ENCODE measurements at regions not wholly inside any gene's neighbourhood (a gene's known extent, or its start where the extent isn't known, plus 50 kb on each side); places are given as distances from the start of the nearest gene placed in this dataset.

- Histone ChIP-seq H3K4me3 (ENCODE audit: low read depth, low read length) (no peak overlapping the region), H3K4me1 (peaks cover 6% of the 10 kb centered on the region; the same call in 1 of the 2 replicates), H3K9me3 (no peaks in the 10 kb centered on the region), H3K27me3 (replicated peaks; ENCODE audit: control insufficient read depth, insufficient read depth, low read length) (no peaks in the 10 kb centered on the region), H3K36me3 (ENCODE audit: control insufficient read depth, insufficient read depth, low read length) (no peaks in the 10 kb centered on the region)
- Mint-ChIP-seq H3K27me3 (ENCODE audit: insufficient read depth, unreplicated experiment) (no peaks in the 10 kb centered on the region), H3K4me1 (ENCODE audit: low read depth, unreplicated experiment) (peaks cover 17% of the 10 kb centered on the region), H3K9me3 (ENCODE audit: unreplicated experiment) (peaks cover 18% of the 10 kb centered on the region), H3K4me3 (ENCODE audit: unreplicated experiment) (no peak overlapping the region), H3K27ac (ENCODE audit: unreplicated experiment) (no peak overlapping the region), H3K36me3 (ENCODE audit: insufficient read depth, unreplicated experiment) (no peaks in the 10 kb centered on the region)
- DNase-seq: no peak
- ChIA-PET POLR2A (interaction anchor here (0.8 kb wide), 2 partner anchors 10 to 17 kb away, joined by 3 read pairs; no protein-coding TSS in a partner anchor), CTCF (interaction anchor here (1.2 to 2.4 kb wide), 2 partner anchors 9 to 60 kb away, joined by 4 to 14 read pairs; no protein-coding TSS in a partner anchor)
- BruUV-seq (replicated peaks): no TSS peak
- intact Hi-C loops (cut with micrococcal nuclease; ENCODE audit: unreplicated experiment): no loop called here
- no peak for TF ChIP-seq CTCF (IDR thresholded peaks at IDR 0.05; ENCODE audit: insufficient read depth in 1 of 2, low read depth in 1 of 2, low read length in 1 of 2, severe bottlenecking in 1 of 2, unreplicated experiment in 1 of 2)
Measured at GRCh38 chr3:187799942-187800641, 54.8 kb upstream of the BCL6 start.

- ChIA-PET POLR2A (no interaction called here), CTCF (interaction anchor here (2.4 kb wide), 1 partner anchor 7 kb away, joined by 14 read pairs; no protein-coding TSS in a partner anchor)
- no peak for DNase-seq
- Histone ChIP-seq H3K27me3 (replicated peaks; ENCODE audit: control insufficient read depth, insufficient read depth, low read length) (no peaks in the 10 kb centered on the region), H3K4me3 (ENCODE audit: low read depth, low read length) (no peak overlapping the region), H3K36me3 (ENCODE audit: control insufficient read depth, insufficient read depth, low read length) (no peaks in the 10 kb centered on the region), H3K4me1 (peaks cover 6% of the 10 kb centered on the region; the same call in 1 of the 2 replicates), H3K9me3 (no peaks in the 10 kb centered on the region)
- no TSS peak for BruUV-seq (replicated peaks)
- peaks cover 26% of the 10 kb centered on the region for H3K9me3 Mint-ChIP-seq (ENCODE audit: unreplicated experiment)
- TF ChIP-seq CTCF (IDR thresholded peaks at IDR 0.05; ENCODE audit: insufficient read depth in 1 of 2, low read depth in 1 of 2, low read length in 1 of 2, severe bottlenecking in 1 of 2, unreplicated experiment in 1 of 2): no peak
- no peaks in the 10 kb centered on the region for H3K27me3 Mint-ChIP-seq (ENCODE audit: insufficient read depth, unreplicated experiment)
- no peaks in the 10 kb centered on the region for H3K36me3 Mint-ChIP-seq (ENCODE audit: insufficient read depth, unreplicated experiment)
- peaks cover 17% of the 10 kb centered on the region for H3K4me1 Mint-ChIP-seq (ENCODE audit: low read depth, unreplicated experiment)
- no peak overlapping the region for H3K4me3 Mint-ChIP-seq (ENCODE audit: unreplicated experiment)
- intact Hi-C loops (cut with micrococcal nuclease; ENCODE audit: unreplicated experiment): no loop called here
- H3K27ac Mint-ChIP-seq (ENCODE audit: unreplicated experiment): no peak overlapping the region
Measured at GRCh38 chr3:187801152-187801551, 55.9 kb upstream of the BCL6 start.

- Histone ChIP-seq H3K27me3 (replicated peaks; ENCODE audit: control insufficient read depth, insufficient read depth, low read length) (no peaks in the 10 kb centered on the region), H3K9me3 (no peaks in the 10 kb centered on the region), H3K4me3 (ENCODE audit: low read depth, low read length) (no peak overlapping the region), H3K36me3 (ENCODE audit: control insufficient read depth, insufficient read depth, low read length) (no peaks in the 10 kb centered on the region), H3K4me1 (peaks cover 11% of the 10 kb centered on the region; the same call in 1 of the 2 replicates)
- Mint-ChIP-seq H3K36me3 (ENCODE audit: insufficient read depth, unreplicated experiment) (no peaks in the 10 kb centered on the region), H3K27ac (ENCODE audit: unreplicated experiment) (peak overlapping the region; percentile 7), H3K27me3 (ENCODE audit: insufficient read depth, unreplicated experiment) (no peaks in the 10 kb centered on the region), H3K9me3 (ENCODE audit: unreplicated experiment) (peaks cover 26% of the 10 kb centered on the region), H3K4me3 (ENCODE audit: unreplicated experiment) (no peak overlapping the region), H3K4me1 (ENCODE audit: low read depth, unreplicated experiment) (peaks cover 25% of the 10 kb centered on the region)
- no peak for DNase-seq
- intact Hi-C loops (cut with micrococcal nuclease; ENCODE audit: unreplicated experiment): no loop called here
- no TSS peak for BruUV-seq (replicated peaks)
- CTCF ChIA-PET: interaction anchor here (1.1 kb wide), 1 partner anchor 62 kb away, joined by 3 read pairs; no protein-coding TSS in a partner anchor
- no peak for TF ChIP-seq CTCF (IDR thresholded peaks at IDR 0.05; ENCODE audit: insufficient read depth in 1 of 2, low read depth in 1 of 2, low read length in 1 of 2, severe bottlenecking in 1 of 2, unreplicated experiment in 1 of 2)
- POLR2A ChIA-PET: no interaction called here
Measured at GRCh38 chr3:187802203-187802927, 57.1 kb upstream of the BCL6 start.

Data from Caco-2 (cell line).